NCI-H2227 (cell line): ENCODE measurements at regions not wholly inside any gene's neighbourhood (a gene's known extent, or its start where the extent isn't known, plus 50 kb on each side); places are given as distances from the start of the nearest gene placed in this dataset.
"Not testable (repeated sequence)": the region's sequence is repeated elsewhere in the genome, so short reads cannot be mapped to it uniquely, and the experiment has no call there.

Source experiments
- DNase-seq: peaks from one replicate; lab custom pipeline; 2025; ENCODE audit not compliant: unreplicated experiment; lab: John Stamatoyannopoulos, UW

DNA sequence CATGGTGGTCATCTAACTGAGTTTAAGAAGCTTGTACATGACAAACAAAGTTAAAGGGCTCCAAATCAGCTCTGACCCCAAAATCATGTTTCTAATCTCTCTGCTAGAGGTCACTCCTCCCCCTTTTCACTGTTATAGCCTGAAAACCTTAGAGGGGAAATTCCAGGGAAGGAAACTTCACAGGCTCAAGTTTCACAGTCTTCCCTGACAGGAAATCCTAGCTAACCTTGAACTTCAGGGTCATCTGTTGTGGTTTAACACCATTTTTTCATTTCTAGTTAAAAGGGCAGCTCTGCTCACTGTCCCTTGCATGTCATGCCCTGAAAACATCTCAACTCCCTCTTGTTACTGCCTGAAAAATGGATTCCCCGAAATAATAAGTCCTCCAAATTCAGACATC, 104.4 kb upstream of the BMP2 start:
- no peak for DNase-seq

DNA sequence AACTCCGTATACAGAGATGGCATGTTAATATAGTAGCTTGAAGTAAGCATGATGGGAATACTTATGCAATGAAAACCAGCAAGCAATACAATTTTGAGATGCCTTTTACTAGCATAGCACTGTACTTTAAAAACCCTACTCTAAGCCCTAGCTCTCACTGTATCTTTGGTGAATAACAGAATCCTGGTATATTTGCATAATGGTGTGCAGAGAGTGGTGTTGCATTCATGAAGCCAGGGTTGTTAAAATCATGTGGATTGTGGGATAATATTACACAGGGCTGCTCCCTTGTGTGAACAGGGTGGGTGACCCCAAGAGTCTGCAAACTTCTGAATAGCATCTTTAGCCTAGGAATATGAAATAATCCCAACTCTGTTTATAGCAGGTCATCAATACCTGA, 105.2 kb upstream of the BMP2 start:
- DNase-seq = no peak

DNA sequence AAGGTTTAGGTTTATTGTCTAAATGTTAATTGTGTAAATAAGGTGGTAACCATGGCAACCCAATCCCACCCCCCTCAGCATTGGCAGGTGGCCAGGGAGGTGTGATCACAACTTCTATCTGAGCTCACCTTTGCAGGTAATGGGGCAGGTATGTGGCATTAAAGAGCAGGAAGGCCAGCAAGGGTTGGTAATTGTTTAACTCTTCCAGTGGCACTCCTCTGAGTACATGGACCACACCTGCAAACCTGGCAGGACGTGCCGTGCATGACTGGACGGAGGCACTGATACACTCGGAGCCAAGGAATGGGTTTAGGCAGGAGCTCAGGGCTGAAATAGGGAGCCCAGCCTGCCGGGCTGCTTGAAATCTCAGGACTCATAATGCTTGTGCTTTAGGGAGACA, 107.0 kb upstream of the BMP2 start:
- no peak for DNase-seq

DNA sequence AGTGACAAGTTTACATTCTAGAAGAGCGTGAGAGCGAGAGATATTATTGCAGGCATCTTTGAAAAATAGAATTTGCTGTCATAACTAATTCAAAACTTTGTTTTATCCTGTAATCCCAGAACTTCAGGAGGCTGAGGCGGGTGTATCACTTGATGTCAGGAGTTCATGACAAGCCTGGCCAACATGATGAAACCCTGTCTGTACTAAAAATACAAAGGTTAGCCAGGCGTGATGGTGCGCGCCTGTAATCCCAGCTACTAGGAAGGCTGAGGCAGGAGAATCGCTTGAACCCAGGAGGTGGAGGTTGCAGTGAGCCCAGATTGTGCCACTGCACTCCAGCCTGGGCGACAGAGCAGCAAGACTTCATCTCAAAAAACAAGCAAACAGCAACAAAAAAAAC, 108.6 kb upstream of the BMP2 start:
- not testable (repeated sequence) for DNase-seq

DNA sequence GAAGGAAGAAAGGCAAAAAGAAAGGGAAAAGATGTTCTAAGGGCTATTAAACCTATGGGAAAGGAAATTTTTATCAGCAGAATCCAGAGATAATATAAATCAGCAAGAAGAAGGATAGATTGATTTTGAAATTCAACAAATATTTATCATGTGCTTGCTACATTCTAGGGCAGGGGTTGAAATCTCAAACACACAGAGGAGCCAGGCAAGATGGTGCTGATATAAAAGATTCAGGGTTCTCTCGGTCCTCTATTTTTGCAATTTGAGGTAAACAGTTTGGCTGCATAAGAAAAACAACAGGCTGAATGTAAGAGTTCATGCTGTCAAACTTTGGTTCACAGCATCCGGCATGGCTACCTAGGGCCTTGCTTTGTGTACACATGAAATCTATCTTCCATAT, 109.6 kb upstream of the BMP2 start:
- no peak for DNase-seq

DNA sequence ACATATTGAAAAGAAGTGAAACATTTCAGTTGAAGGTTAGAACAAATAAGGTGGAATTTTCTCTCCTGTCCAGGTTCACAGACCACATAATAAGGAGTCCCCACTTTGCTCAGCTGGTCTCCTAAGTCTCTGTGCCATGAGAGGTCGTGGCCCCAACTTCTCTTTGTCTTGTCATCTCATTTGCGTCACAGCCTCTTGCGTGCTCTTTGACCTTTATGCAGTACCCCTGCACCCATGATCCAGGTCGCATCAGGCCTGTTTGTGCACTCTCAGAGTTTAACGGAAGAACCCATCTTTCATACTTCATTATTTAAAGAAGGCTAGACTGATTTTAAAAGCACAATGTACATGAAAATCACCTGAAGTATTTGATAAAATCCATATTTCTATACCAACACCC, 110.4 kb upstream of the BMP2 start:
- no peak for DNase-seq

DNA sequence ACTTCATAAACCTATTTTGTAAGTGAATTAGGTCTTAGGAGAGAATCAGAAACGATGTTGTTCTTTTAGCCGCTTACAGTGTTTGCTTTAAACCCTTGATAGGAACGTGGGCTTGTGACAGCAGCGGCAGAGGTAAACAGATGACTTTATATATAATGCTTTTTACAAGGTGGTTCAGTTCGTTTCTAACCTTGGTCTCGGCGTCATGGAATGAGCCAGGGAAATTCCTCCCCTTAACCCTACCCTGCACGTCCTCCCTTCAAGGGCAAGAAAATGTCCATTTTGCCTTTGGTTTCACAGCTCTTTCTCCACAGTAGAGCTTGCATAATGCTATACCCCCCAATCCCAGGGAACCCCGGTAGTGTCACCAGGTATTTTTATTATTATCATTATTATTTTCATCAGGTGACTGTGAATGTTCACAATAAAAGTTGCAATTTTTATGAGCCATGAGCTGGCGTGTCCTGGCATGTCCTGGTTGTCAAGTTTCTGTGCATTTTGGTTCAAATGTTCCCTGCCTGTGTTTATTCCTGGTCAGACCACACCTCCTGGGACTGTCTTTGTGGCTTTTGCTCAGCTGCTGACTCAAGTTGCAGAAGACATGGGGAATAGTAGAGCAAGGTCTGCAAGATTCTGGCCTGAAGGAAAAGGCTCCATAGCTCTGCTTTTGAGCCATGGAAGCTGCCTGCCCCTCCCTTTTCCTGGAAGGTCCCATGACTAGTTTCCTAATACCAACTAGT, 112.8 kb upstream of the BMP2 start:
- DNase-seq = no peak

DNA sequence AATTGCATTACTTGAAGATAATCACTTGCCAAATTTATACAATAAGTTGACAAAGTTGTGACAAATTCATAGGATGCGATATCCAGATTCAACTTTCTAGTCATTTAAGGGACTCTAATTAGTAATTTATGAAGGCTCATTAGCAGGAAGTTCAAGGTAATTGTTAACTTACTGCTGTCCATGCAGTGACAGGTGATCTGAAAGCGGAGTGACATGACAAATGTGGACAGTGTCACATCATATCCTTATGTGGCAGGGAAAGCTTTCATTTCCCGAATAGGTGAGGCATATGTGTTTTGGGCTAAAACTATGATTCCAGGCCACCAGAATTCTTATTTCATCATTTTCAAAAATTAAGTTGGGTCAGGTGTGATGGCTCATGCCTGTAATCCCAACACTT, 115.9 kb upstream of the BMP2 start:
- DNase-seq = no peak

DNA sequence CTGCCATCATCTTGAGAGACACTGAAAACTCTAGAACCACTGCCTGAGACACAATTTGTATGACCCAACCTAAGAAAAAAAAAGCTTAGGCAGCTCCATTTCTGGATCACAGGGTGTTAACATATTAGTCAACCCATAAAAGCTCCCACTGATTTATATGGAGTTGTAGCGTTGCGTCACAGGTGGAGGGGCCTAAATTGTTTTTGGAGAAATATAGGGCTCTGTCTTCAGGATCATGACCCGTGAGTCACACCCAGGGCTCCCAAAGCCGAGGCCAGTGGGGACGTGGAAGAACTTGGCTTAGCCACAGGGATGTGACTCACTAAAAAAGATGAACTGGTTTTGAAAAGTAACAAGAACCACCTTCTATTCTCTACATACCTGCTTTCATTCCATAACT, 116.5 kb upstream of the BMP2 start:
- no peak for DNase-seq

DNA sequence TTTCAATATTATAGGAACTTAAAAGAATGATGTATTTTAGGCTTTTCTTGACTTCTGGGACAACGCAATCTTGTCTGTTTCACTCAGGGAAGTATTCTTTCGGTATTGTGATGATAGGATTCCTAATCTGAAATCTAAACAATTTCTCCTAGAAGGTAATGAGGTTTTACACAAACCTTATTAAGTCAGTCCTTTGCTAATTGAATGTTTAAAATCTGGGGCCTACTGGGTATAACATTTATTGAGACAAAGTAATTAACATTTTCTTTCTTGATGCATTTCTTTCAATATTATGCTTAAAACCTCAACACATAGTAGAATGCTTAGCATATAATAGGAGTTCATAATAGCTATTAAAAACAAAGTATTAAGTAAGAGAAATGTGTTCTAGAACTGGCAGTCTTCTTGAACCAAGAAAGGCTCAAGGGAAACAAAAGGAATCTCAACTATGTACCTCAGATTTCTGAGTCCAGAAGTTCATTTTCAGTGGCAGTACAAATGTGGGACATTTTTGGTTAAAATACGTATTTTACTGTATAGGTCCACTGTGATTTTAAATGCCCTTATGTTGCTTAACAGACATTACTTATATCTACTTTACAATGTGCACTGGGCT, 121.4 kb upstream of the BMP2 start:
- no peak for DNase-seq

DNA sequence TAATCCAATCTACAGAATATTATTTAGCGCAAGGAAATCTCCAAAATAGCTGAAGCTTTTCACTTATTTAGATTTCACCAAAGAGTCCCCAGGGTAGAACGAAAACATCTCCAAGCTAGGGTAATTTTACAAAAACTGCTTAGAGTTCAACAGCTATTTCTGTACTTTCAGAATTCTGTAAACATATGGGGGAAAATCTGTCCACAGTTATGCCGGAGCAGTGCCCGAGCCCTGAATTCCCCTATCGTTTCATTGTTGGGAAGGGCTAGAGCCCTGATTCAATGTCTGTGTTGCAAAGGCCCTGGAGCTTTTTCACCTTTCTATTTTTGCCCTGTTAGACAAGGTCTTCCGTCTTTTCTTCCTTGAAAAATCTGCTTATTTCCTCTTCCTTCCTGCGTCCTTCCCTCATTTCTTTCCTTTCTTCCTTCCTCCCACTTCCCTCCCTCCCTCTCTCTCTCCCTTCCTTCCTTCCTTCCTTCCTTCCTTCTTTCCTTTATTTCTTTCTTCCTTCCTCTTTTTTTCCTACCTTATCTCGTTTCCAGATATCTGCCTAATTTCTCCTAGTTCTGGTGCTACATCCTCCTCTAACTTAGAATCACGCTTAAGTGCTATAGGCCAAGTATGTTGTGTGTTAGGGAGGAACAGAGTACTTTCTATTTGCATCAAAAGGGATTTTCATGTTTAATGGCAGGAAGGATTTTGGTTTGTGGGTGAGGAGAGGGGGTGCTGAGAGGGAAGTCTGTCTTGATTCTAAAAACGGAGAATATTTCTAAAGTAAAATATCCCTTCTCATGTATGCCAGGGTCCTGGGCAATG, 122.5 kb upstream of the BMP2 start:
- DNase-seq = no peak

DNA sequence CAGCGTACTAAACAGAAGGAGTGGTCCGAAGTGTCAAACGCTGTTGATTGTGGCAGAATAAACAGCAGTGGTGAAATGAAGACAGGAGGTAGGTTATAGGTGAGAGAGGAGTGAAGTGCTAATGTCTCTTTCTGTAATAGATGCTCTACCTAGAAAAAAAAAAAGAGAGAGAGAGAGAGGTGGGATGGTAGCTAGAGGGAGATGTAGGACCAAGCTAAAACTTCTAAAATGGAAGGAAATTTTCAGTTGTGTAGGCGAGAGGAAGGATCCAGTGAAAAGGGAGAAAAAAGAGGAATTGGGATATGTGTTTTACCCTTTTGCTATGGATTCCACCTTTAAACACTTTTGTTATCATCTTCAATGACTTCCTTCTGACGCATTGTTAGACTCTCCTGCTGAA, 126.5 kb upstream of the BMP2 start:
- no peak for DNase-seq

DNA sequence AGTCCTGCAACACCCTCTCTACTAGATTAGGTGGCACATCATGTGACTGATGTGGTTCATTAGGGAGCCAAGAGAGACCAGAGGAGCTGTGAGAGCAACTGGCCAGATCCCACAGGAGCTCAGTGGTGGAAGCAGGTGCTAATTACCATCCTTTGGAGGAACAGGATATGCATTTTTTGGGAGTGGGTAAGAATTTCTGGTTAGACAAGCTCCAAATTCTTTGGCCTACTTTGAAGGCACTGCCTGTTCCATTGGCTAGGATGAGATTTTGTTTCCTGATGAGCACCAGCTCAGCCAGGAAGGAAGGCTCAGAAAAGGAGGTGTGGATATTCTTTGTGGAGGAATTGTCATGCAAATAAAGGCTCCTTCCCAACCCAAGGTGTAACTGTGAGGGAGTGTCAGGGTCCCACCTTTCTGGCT, 130.3 kb upstream of the BMP2 start:
- DNase-seq = no peak

DNA sequence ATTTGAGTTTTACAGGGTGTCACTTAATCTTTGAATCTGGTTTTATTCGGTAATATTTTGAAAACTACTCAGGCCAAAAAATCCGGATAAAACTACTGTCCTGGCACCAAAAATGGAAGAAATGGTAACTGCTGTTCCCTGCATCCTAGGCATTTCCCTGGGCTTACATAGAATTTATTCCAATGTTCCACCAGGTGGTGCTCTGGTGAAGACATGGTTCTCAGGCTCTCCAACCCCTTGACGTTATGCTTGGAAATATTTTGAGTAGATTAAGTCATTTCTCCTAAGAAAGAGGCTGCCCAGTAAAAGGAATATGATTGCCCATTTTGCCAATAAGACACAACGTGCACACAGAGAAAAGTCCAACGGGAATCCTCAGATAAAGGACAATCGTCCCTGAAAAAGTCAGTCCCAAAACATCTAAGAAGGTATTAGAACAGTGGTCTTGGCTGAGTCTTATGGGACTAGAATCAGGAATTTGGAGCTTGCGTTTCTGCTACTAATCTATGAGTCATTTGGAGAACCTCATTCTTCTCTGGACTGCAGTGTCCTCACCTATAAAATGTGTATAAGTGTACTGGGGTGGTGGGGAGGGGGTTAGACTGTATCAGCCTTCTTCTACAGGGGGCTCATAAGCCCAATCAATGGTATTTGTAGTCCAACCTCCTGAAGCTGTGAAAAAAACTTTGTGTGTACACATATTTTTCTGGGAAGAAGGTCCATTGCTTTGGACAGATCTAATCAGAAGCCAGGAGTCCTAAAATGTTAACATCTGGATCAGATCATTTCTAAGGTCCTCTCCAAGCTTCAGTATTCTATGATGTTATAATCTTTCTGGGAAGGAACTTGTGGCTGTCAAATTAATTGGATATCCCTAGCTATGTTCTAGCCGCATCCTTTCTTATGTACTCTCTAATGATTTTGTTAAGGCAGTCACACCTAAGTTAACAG, 131.0 kb upstream of the BMP2 start:
- peak; percentile 40 for DNase-seq

DNA sequence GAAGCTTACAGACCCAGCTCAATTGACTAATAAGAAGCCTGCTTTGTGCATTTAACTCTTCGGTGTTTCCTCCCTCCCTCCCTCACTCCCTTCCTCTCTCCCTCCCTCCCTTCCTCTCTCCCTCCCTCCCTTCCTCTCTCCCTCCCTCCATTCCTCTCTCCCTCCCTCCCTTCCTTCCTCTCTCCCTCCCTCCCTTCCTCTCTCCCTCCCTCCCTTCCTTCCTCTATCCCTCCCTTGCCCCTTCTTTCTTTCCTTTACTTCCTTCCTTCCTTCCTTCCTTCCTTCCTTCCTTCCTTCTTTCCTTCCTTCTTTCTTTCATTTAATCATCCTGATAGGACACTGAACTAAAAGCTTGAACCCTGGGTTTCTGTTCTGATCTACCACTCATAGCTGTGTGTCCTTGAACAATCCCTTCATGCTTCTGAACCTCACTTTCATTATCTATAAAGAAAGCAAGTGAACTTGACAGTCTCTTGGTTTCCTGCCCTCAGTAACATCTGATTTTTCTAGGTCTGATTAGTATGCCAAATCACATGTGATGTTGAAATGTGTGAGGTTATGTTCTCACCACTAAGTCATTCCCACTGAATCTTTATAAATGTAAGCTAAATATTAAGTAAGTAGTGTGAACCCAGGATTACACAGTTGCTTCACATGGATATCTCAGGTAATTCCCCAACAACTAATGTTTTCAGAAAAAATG, 132.3 kb upstream of the BMP2 start:
- no peak for DNase-seq

DNA sequence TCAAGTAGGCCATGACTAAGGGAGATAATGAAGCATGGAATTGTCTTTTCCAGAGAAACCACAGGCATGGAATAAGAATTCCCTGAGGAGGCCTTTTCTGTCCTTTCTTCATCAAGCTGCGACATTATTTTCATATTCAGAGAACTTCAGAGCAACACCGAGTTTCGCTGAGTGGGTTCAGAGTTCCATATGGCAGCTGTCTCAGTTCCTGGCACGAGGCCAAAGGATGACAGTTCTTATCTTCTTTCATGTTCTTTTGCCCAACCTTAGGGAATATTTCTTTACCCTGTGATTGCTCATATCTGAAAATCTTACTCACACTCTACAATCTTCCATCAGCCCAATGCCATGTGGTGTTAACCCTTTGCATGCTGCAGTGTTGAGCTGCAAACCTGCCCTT, 135.3 kb upstream of the BMP2 start:
- peak; percentile 16 for DNase-seq

DNA sequence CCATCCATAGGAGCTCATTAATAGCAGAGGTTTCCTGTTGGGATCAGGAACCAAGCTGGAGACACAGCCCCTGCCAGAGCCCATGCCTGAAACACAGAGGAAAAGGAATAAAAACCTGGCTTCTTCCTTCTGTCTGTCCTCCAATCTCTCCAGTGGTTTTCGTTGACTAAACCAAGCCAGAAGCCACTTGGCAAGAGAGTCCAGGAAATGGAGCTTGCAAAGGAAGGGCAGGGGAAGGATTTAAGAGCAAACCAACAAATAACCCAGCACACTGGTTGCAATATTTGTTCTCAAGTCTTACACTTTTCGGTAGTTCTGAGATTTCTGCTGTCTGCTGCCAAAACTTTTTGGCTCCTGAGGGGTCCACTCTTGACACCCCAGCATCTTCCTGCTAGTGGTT, 137.0 kb upstream of the BMP2 start:
- no peak for DNase-seq

DNA sequence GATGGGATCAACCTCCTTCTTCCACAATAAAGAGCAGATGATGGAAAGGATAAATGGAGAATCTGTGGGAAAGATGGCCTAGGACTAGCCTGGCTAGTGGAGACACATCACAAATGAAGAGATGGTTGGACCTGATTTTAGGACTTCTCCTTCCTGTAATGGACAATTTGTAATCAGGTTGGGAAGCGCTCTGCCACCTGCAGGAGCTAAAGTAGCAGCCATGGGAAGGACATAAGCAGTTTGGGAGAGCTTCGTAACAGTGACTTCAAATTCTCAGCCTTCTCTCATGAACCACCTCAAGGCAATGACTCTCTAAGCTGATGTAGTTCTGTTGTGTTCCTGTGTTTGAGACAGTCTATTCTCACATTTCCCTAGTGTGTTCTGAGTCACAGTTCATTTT, 137.9 kb upstream of the BMP2 start:
- DNase-seq = no peak

DNA sequence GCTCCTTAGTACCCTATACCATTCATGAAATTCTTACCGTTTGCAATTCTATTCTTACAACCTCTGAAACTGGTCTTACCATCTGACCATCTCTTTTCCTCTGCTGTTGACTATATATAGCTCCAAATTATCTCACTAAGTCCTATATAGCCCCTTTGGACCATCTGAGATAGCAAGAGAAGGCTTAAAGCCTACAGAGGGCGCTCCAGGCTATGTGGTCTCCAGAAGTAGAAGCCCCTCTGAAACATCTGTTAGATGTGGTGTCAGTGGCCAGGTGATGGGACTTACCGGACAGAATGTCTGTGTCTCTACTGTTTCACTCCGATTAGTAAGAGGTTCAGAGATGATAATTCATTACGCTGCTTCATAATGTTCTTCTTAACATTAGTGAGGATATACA, 140.7 kb upstream of the BMP2 start:
- no peak for DNase-seq

DNA sequence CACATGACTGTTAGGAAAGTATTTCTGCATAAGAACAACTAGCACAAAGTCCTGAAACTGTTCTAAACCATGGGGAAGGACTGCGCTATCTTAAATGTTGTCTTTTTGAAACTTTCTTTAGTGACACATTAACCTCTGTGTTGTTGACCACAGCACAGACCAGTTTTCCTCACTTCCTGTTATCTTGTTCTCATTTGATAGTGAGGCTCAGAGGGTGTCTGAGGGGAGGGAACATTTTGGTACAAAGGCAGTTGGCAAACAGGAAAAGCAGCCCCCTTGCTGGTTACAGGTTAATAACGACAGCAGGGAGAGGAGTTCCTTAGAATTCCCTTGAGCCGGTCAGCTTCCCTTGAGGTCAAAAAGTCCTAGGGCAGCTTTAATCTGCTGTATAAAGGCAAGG, 143.5 kb upstream of the BMP2 start:
- DNase-seq = no peak

DNA sequence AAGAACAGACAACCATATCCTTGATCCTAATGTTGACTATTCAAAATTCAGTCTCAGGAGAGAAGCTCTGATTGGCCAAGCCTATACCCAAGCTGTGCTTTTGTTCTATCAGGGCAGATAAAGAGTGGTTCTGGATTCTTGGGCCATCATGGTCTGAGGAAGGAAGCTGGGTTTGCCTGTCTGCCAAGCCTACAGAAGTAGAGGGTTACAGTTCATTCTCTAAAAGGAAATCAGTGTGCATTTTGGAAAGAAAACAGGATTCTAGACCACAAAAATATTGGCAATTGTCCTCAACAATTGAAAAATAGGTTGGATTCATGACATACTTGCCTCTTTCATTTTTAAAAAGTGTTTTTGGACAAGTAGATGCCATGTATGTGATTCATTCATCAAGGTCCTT, 145.4 kb upstream of the BMP2 start:
- no peak for DNase-seq
